LNCaP clone FGC (cell line): ENCODE measurements at regions not wholly inside any gene's neighbourhood (a gene's known extent, or its start where the extent isn't known, plus 50 kb on each side); places are given as distances from the start of the nearest gene placed in this dataset.

Source experiments
- DNase-seq: peaks from one replicate; pipeline ENCODE4 v3.0.0-alpha.2; 2011; ENCODE audit warnings: low read depth
- H3K4me3 ChIP-seq: 2 replicates; pipeline ENCODE4 v1.5.1; 2011; ENCODE audit warnings: mild to moderate bottlenecking, low read depth, low read length, control low read depth
- CTCF ChIP-seq: IDR thresholded peaks from 2 replicates; pipeline ENCODE4 v1.5.1; 2012; ENCODE audit warnings: mild to moderate bottlenecking; ENCODE audit not compliant: control insufficient read depth, insufficient read depth; ENCODE audit errors: extremely low read depth

- no peak for TF ChIP-seq CTCF
- DNase-seq = no peak
- H3K4me3 ChIP-seq = no peak overlapping the region
Measured at GRCh38 chr11:81887671-81888070, 846.0 kb downstream of the FAM181B start.

- no peak for DNase-seq
- no peak for TF ChIP-seq CTCF
- H3K4me3 ChIP-seq = no peak overlapping the region
Measured at GRCh38 chr11:81886406-81887075, 847.1 kb downstream of the FAM181B start.

GRCh38 chr11:81874635-81875034 lies 859.0 kb downstream of the FAM181B start:
- DNase-seq = no peak
- TF ChIP-seq CTCF = no peak
- no peak overlapping the region for H3K4me3 ChIP-seq

GRCh38 chr11:81870815-81871214 lies 862.8 kb downstream of the FAM181B start:
- DNase-seq = no peak
- H3K4me3 ChIP-seq = no peak overlapping the region
- no peak for TF ChIP-seq CTCF

GRCh38 chr11:81870066-81870412 lies 863.6 kb downstream of the FAM181B start:
- H3K4me3 ChIP-seq = no peak overlapping the region

GRCh38 chr11:81869351-81870065 lies 864.2 kb downstream of the FAM181B start:
- no peak for DNase-seq

More at GRCh38 chr11:81870066-81870412, 863.6 kb downstream of the FAM181B start:
- no peak for DNase-seq
- TF ChIP-seq CTCF = no peak

More at GRCh38 chr11:81869351-81870065, 864.2 kb downstream of the FAM181B start:
- TF ChIP-seq CTCF = no peak
- no peak overlapping the region for H3K4me3 ChIP-seq
